Right lobe of liver (tissue), 6 donors: ENCODE measurements at regions not wholly inside any gene's neighbourhood (a gene's known extent, or its start where the extent isn't known, plus 50 kb on each side); places are given as distances from the start of the nearest gene placed in this dataset.

Source experiments
- ATAC-seq, 4 donors: fragments of 200-7000 bp; cut with Tn5 transposase; one replicate each; pipeline ENCODE4 v1.9.1; 2020; ENCODE audit warnings: mild to moderate bottlenecking in 4 of 4, moderate library complexity in 4 of 4
- DNase-seq, 3 donors: peaks; one replicate each; pipeline ENCODE4 v3.0.0-alpha.2; 2020
- H3K27ac ChIP-seq, 3 donors: fragments of 200-600 bp; one replicate each; pipeline ENCODE4 v1.8.0; 2022
- H3K27me3 ChIP-seq, 2 donors: fragments of 200-600 bp; one replicate each; pipeline ENCODE4 v1.8.0; 2022
- H3K36me3 ChIP-seq, 4 donors: fragments of 200-600 bp; sonication (generic) in 1 of 4; one replicate each; pipeline versions ENCODE4 v1.5.1 to v1.8.0; 2017 to 2022; ENCODE audit warnings: control low read depth in 1 of 4
- H3K4me1 ChIP-seq, 4 donors: fragments of 200-600 bp; sonication (generic) in 1 of 4; one replicate each; pipeline versions ENCODE4 v1.5.1 to v1.8.0; 2017 to 2022; ENCODE audit warnings: control low read depth in 1 of 4
- H3K4me3 ChIP-seq, 3 donors: fragments of 200-600 bp; one replicate each; pipeline ENCODE4 v1.8.0; 2022
- H3K9me3 ChIP-seq, 4 donors: fragments of 200-600 bp; sonication (generic) in 1 of 4; one replicate each; pipeline versions ENCODE4 v1.5.1 to v1.8.0; 2017 to 2022; ENCODE audit warnings: control low read depth in 1 of 4
- POLR2A ChIP-seq: fragments of 450-650 bp; IDR thresholded peaks from one replicate; pipeline ENCODE4 v1.6.1; 2017; ENCODE audit warnings: antibody characterized with exemption, mild to moderate bottlenecking
- WGBS: methylation state at CpG from one replicate; pipeline ENCODE4 v1.1.6; 2018; ENCODE audit warnings: low coverage, low lambda C conversion rate; ENCODE audit not compliant: insufficient coverage; ENCODE audit errors: missing lambda C conversion rate; 5-methylcytosine and 5-hydroxymethylcytosine counted together
- intact Hi-C, 2 donors: fragments of 100-400 bp; cut with DNase I; formaldehyde crosslinking; loops; one replicate each; pipeline versions ENCODE4 v1.11.2 to v1.14.1; 2022
- TF ChIP-seq, protein P1 (sequence below), 4 donors: fragments of 200-600 bp in 3 of 4; fragments of 450-650 bp in 1 of 4; IDR thresholded peaks; one replicate each; pipeline versions ENCODE4 v1.5.1 to v1.8.0; 2016 to 2022; ENCODE audit warnings: antibody characterized with exemption in 4 of 4, mild to moderate bottlenecking in 2 of 4
- donor health status: DM: no; HTN: yes; CAD: no.
- donor health status: DM: no; HTN: no; CAD: no.
- donor health status: DM: no; HTN: no; CAD: no.
- donor health status: DM: no; HTN: yes; CAD: no.
- donor health status: DM: no; HTN: yes; CAD: no.

GRCh38 chr15:96412045-96412905 lies 81.8 kb downstream of the NR2F2 start:
- intact Hi-C loops: no loop called here
- H3K4me3 ChIP-seq: no peak overlapping the region
- DNase-seq (no peak), ATAC-seq (no peak)
- no peak overlapping the region for H3K27ac ChIP-seq
- TF ChIP-seq, protein P1, sequence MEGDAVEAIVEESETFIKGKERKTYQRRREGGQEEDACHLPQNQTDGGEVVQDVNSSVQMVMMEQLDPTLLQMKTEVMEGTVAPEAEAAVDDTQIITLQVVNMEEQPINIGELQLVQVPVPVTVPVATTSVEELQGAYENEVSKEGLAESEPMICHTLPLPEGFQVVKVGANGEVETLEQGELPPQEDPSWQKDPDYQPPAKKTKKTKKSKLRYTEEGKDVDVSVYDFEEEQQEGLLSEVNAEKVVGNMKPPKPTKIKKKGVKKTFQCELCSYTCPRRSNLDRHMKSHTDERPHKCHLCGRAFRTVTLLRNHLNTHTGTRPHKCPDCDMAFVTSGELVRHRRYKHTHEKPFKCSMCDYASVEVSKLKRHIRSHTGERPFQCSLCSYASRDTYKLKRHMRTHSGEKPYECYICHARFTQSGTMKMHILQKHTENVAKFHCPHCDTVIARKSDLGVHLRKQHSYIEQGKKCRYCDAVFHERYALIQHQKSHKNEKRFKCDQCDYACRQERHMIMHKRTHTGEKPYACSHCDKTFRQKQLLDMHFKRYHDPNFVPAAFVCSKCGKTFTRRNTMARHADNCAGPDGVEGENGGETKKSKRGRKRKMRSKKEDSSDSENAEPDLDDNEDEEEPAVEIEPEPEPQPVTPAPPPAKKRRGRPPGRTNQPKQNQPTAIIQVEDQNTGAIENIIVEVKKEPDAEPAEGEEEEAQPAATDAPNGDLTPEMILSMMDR (IDR thresholded peaks at IDR 0.05): no peak
- TF ChIP-seq POLR2A: no peak
- no peaks in the 10 kb centered on the region for H3K36me3 ChIP-seq
- H3K9me3 ChIP-seq: no peaks in the 10 kb centered on the region
- peaks cover 0 to 27% (median 3%) of the 10 kb centered on the region in 4 donors for H3K4me1 ChIP-seq
- WGBS: 24% methylated on average over 6 of the region's 6 CpGs
- H3K27me3 ChIP-seq: peaks cover 14 to 55% of the 10 kb centered on the region in 2 donors

- no peak overlapping the region for H3K27ac ChIP-seq
- no peaks in the 10 kb centered on the region for H3K36me3 ChIP-seq
- ATAC-seq (no peak), DNase-seq (no peak)
- WGBS: 42% methylated on average over 1 of the region's 1 CpG
- intact Hi-C loops: no loop called here
- peaks cover 11 to 56% of the 10 kb centered on the region in 2 donors for H3K27me3 ChIP-seq
- no peaks in the 10 kb centered on the region for H3K9me3 ChIP-seq
- no peak overlapping the region for H3K4me3 ChIP-seq
- peaks cover 0 to 27% (median 3%) of the 10 kb centered on the region in 4 donors for H3K4me1 ChIP-seq
- no peak for TF ChIP-seq POLR2A
- TF ChIP-seq, protein P1 (IDR thresholded peaks at IDR 0.05): no peak
Measured at GRCh38 chr15:96412906-96413231, 82.4 kb downstream of the NR2F2 start.

DNA sequence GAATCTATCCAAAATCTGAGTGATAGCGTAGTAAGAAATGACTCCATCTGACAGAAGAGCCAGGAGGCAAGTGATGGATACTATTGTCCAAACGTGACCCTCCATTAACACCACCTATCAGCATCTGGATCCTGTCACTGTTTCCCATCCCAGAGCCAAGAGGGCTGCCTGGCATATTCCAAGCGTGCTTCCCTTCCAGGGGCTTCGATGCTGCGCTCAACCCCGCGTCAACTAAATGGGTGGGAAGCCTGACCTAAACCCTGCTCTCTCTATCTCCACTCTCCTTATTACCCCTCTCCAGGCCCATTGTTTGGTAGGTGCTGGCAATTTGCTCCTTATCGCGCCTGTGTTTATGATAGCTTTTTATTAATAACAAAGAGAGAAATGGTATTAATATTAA lies 83.2 kb downstream of the NR2F2 start:
- Histone ChIP-seq H3K27ac (no peak overlapping the region), H3K4me1 (peaks cover 0 to 24% (median 3%) of the 10 kb centered on the region in 4 donors), H3K27me3 (peaks cover 8 to 60% of the 10 kb centered on the region in 2 donors), H3K4me3 (no peak overlapping the region), H3K36me3 (no peaks in the 10 kb centered on the region), H3K9me3 (no peaks in the 10 kb centered on the region)
- 11% methylated on average over 9 of the region's 9 CpGs for WGBS
- no peak for DNase-seq
- ATAC-seq: no peak
- TF ChIP-seq POLR2A: no peak
- TF ChIP-seq, protein P1 (IDR thresholded peaks at IDR 0.05): no peak
- intact Hi-C loops: no loop called here

GRCh38 chr15:96414875-96415274 lies 84.4 kb downstream of the NR2F2 start:
- Histone ChIP-seq H3K27ac (no peak overlapping the region), H3K36me3 (no peaks in the 10 kb centered on the region), H3K4me3 (no peak overlapping the region), H3K4me1 (peaks cover 0 to 12% (median 0%) of the 10 kb centered on the region in 4 donors), H3K9me3 (no peaks in the 10 kb centered on the region), H3K27me3 (peaks cover 10 to 49% of the 10 kb centered on the region in 2 donors)
- intact Hi-C loops: no loop called here
- no peak for DNase-seq
- ATAC-seq: no peak
- TF ChIP-seq, protein P1 (IDR thresholded peaks at IDR 0.05): no peak
- no peak for TF ChIP-seq POLR2A
- WGBS: no CpG with 5 or more reads among the region's 8 CpGs
